ENCODE measurements at regions not wholly inside any gene's neighbourhood (a gene's known extent, or its start where the extent isn't known, plus 50 kb on each side); places are given as distances from the start of the nearest gene placed in this dataset.

- TF ChIP-seq CTCF (conservative IDR thresholded peaks at IDR 0.05 in 1 of 2, IDR thresholded peaks at IDR 0.05 in 1 of 2; ENCODE audit: low read depth in 1 of 2, low read length in 2 of 2) (no peak), EZH2 (IDR thresholded peaks at IDR 0.05; ENCODE audit: low read length, missing control alignments) (no peak)
These were observed 160.7 kb upstream of the COL8A1 start for GRCh38 chr3:99477650-99478049.
